ENCODE measurements at regions not wholly inside any gene's neighbourhood (a gene's known extent, or its start where the extent isn't known, plus 50 kb on each side); places are given as distances from the start of the nearest gene placed in this dataset.

- H2BK15ac ChIP-seq (ENCODE audit: low read depth, poor library complexity, severe bottlenecking), result no peak overlapping the region
Observed at GRCh38 chr2:118309257-118309945, 221.1 kb downstream of the INSIG2 start.

GRCh38 chr2:118307864-118308263 lies 219.6 kb downstream of the INSIG2 start:
- Histone ChIP-seq H3K23ac (ENCODE audit: low read length in 2 of 2) (no peak overlapping the region), H3K9me3 (ENCODE audit: control insufficient read depth, low read length) (no peaks in the 10 kb centered on the region), H2BK15ac (ENCODE audit: low read depth, poor library complexity, severe bottlenecking) (no peak overlapping the region), H3K9ac (ENCODE audit: low read length) (no peak overlapping the region), H3K36me3 (ENCODE audit: control insufficient read depth in 1 of 2, insufficient read depth in 2 of 2, low read depth in 1 of 2, low read length in 2 of 2) (no peaks in the 10 kb centered on the region), H4K8ac (ENCODE audit: low read length) (no peak overlapping the region), H4K91ac (ENCODE audit: low read length) (no peak overlapping the region), H3K4me2 (ENCODE audit: low read length, poor library complexity, severe bottlenecking) (no peak overlapping the region), H2BK12ac (ENCODE audit: low read length in 2 of 2) (no peak overlapping the region), H3K27me3 (ENCODE audit: control insufficient read depth in 1 of 2, insufficient read depth in 1 of 2, low read length in 2 of 2) (peaks cover 0 to 15% of the 10 kb centered on the region in 2 experiments), H3K14ac (ENCODE audit: low read length in 2 of 2) (no peak overlapping the region), H3K4me1 (ENCODE audit: control insufficient read depth, insufficient read depth, low read depth, low read length) (peaks cover 1% of the 10 kb centered on the region), H3K27ac (ENCODE audit: low read length, poor library complexity, severe bottlenecking) (no peak overlapping the region), H2BK120ac (ENCODE audit: low read depth, low read length) (no peak overlapping the region), H3K18ac (ENCODE audit: low read depth in 1 of 2, low read length in 2 of 2) (no peak overlapping the region), H2BK5ac (ENCODE audit: low read depth, low read length, poor library complexity, severe bottlenecking) (no peak overlapping the region), H3K79me1 (replicated peaks; ENCODE audit: low read length, poor library complexity, severe bottlenecking) (no peaks in the 10 kb centered on the region), H3K4me3 (ENCODE audit: insufficient read depth in 1 of 2, low read depth in 1 of 2, low read length in 2 of 2) (no peak overlapping the region), H2AK5ac (ENCODE audit: low read length, severe bottlenecking) (no peak overlapping the region), H3K4ac (ENCODE audit: low read depth in 1 of 2, low read length in 2 of 2) (no peak overlapping the region), H2AFZ (ENCODE audit: low read depth, low read length) (no peak overlapping the region)
- no peak for DNase-seq
- WGBS, result 29% methylated on average over 1 of the region's 2 CpGs

More at GRCh38 chr2:118309257-118309945, 221.1 kb downstream of the INSIG2 start:
- Histone ChIP-seq H4K8ac (ENCODE audit: low read length) (peak overlapping the region; percentile 41), H2AK5ac (ENCODE audit: low read length, severe bottlenecking) (no peak overlapping the region), H3K14ac (ENCODE audit: low read length in 2 of 2) (no peak overlapping the region), H3K9ac (ENCODE audit: low read length) (peak overlapping the region; percentile 98), H4K91ac (ENCODE audit: low read length) (no peak overlapping the region), H3K27me3 (ENCODE audit: control insufficient read depth in 1 of 2, insufficient read depth in 1 of 2, low read length in 2 of 2) (peaks cover 0 to 15% of the 10 kb centered on the region in 2 experiments), H3K18ac (ENCODE audit: low read depth in 1 of 2, low read length in 2 of 2) (no peak overlapping the region), H3K9me3 (ENCODE audit: control insufficient read depth, low read length) (no peaks in the 10 kb centered on the region), H2BK12ac (ENCODE audit: low read length in 2 of 2) (no peak overlapping the region), H2BK5ac (ENCODE audit: low read depth, low read length, poor library complexity, severe bottlenecking) (no peak overlapping the region), H2AFZ (ENCODE audit: low read depth, low read length) (peak overlapping the region; percentile 42), H3K79me1 (replicated peaks; ENCODE audit: low read length, poor library complexity, severe bottlenecking) (no peaks in the 10 kb centered on the region), H3K4ac (ENCODE audit: low read depth in 1 of 2, low read length in 2 of 2) (no peak overlapping the region), H2BK120ac (ENCODE audit: low read depth, low read length) (no peak overlapping the region), H3K4me1 (ENCODE audit: control insufficient read depth, insufficient read depth, low read depth, low read length) (peaks cover 1% of the 10 kb centered on the region), H3K36me3 (ENCODE audit: control insufficient read depth in 1 of 2, insufficient read depth in 2 of 2, low read depth in 1 of 2, low read length in 2 of 2) (no peaks in the 10 kb centered on the region), H3K4me2 (ENCODE audit: low read length, poor library complexity, severe bottlenecking) (no peak overlapping the region), H3K4me3 (ENCODE audit: insufficient read depth in 1 of 2, low read depth in 1 of 2, low read length in 2 of 2) (peak overlapping the region in 1 of 2 experiments; percentile 80), H3K27ac (ENCODE audit: low read length, poor library complexity, severe bottlenecking) (no peak overlapping the region), H3K23ac (ENCODE audit: low read length in 2 of 2) (no peak overlapping the region)
- no peak for DNase-seq
- 61% methylated on average over 8 of the region's 16 CpGs for WGBS

- H3K4me2 ChIP-seq (ENCODE audit: low read length, poor library complexity, severe bottlenecking), result no peak overlapping the region
- H3K4ac ChIP-seq (ENCODE audit: low read depth in 1 of 2, low read length in 2 of 2), result no peak overlapping the region
- H2BK15ac ChIP-seq (ENCODE audit: low read depth, poor library complexity, severe bottlenecking), result no peak overlapping the region
- H3K23ac ChIP-seq (ENCODE audit: low read length in 2 of 2), result no peak overlapping the region
- H2AK5ac ChIP-seq (ENCODE audit: low read length, severe bottlenecking), result no peak overlapping the region
- H3K18ac ChIP-seq (ENCODE audit: low read depth in 1 of 2, low read length in 2 of 2), result no peak overlapping the region
- no peak overlapping the region for H2BK12ac ChIP-seq (ENCODE audit: low read length in 2 of 2)
- H2AFZ ChIP-seq (ENCODE audit: low read depth, low read length), result no peak overlapping the region
- H3K4me1 ChIP-seq (ENCODE audit: control insufficient read depth, insufficient read depth, low read depth, low read length), result no peaks in the 10 kb centered on the region
- no peak overlapping the region for H2BK120ac ChIP-seq (ENCODE audit: low read depth, low read length)
- H3K27ac ChIP-seq (ENCODE audit: low read length, poor library complexity, severe bottlenecking), result no peak overlapping the region
- DNase-seq, result no peak
- H3K9me3 ChIP-seq (ENCODE audit: control insufficient read depth, low read length), result no peaks in the 10 kb centered on the region
- no peaks in the 10 kb centered on the region for H3K79me1 ChIP-seq (replicated peaks; ENCODE audit: low read length, poor library complexity, severe bottlenecking)
- no peaks in the 10 kb centered on the region for H3K27me3 ChIP-seq (ENCODE audit: control insufficient read depth in 1 of 2, insufficient read depth in 1 of 2, low read length in 2 of 2)
- no peak overlapping the region for H3K9ac ChIP-seq (ENCODE audit: low read length)
- H3K4me3 ChIP-seq (ENCODE audit: insufficient read depth in 1 of 2, low read depth in 1 of 2, low read length in 2 of 2), result no peak overlapping the region
- H3K14ac ChIP-seq (ENCODE audit: low read length in 2 of 2), result no peak overlapping the region
- H4K91ac ChIP-seq (ENCODE audit: low read length), result no peak overlapping the region
- H4K8ac ChIP-seq (ENCODE audit: low read length), result no peak overlapping the region
- H2BK5ac ChIP-seq (ENCODE audit: low read depth, low read length, poor library complexity, severe bottlenecking), result no peak overlapping the region
- no peaks in the 10 kb centered on the region for H3K36me3 ChIP-seq (ENCODE audit: control insufficient read depth in 1 of 2, insufficient read depth in 2 of 2, low read depth in 1 of 2, low read length in 2 of 2)
Observed at GRCh38 chr2:118301248-118301647, 213.0 kb downstream of the INSIG2 start.

GRCh38 chr2:118300832-118301231 lies 212.6 kb downstream of the INSIG2 start:
- Histone ChIP-seq H3K9ac (ENCODE audit: low read length) (no peak overlapping the region), H3K79me1 (replicated peaks; ENCODE audit: low read length, poor library complexity, severe bottlenecking) (no peaks in the 10 kb centered on the region), H3K9me3 (ENCODE audit: control insufficient read depth, low read length) (no peaks in the 10 kb centered on the region), H2AK5ac (ENCODE audit: low read length, severe bottlenecking) (no peak overlapping the region), H4K8ac (ENCODE audit: low read length) (no peak overlapping the region), H3K4ac (ENCODE audit: low read depth in 1 of 2, low read length in 2 of 2) (no peak overlapping the region), H3K27ac (ENCODE audit: low read length, poor library complexity, severe bottlenecking) (no peak overlapping the region), H3K4me3 (ENCODE audit: insufficient read depth in 1 of 2, low read depth in 1 of 2, low read length in 2 of 2) (no peak overlapping the region), H2BK15ac (ENCODE audit: low read depth, poor library complexity, severe bottlenecking) (no peak overlapping the region), H3K27me3 (ENCODE audit: control insufficient read depth in 1 of 2, insufficient read depth in 1 of 2, low read length in 2 of 2) (no peaks in the 10 kb centered on the region), H2BK120ac (ENCODE audit: low read depth, low read length) (no peak overlapping the region), H3K4me1 (ENCODE audit: control insufficient read depth, insufficient read depth, low read depth, low read length) (no peaks in the 10 kb centered on the region), H2AFZ (ENCODE audit: low read depth, low read length) (no peak overlapping the region), H2BK5ac (ENCODE audit: low read depth, low read length, poor library complexity, severe bottlenecking) (no peak overlapping the region), H3K4me2 (ENCODE audit: low read length, poor library complexity, severe bottlenecking) (no peak overlapping the region), H4K91ac (ENCODE audit: low read length) (no peak overlapping the region), H2BK12ac (ENCODE audit: low read length in 2 of 2) (no peak overlapping the region), H3K23ac (ENCODE audit: low read length in 2 of 2) (no peak overlapping the region), H3K14ac (ENCODE audit: low read length in 2 of 2) (no peak overlapping the region), H3K36me3 (ENCODE audit: control insufficient read depth in 1 of 2, insufficient read depth in 2 of 2, low read depth in 1 of 2, low read length in 2 of 2) (no peaks in the 10 kb centered on the region), H3K18ac (ENCODE audit: low read depth in 1 of 2, low read length in 2 of 2) (no peak overlapping the region)
- DNase-seq, result no peak
